ENCODE measurements at regions not wholly inside any gene's neighbourhood (a gene's known extent, or its start where the extent isn't known, plus 50 kb on each side); places are given as distances from the start of the nearest gene placed in this dataset.
"Not testable (repeated sequence)": the region's sequence is repeated elsewhere in the genome, so short reads cannot be mapped to it uniquely, and the experiment has no call there.

GRCh38 chr7:79714081-79714480 is 260.6 kb upstream of the MAGI2 start:
- no peak for DNase-seq (ENCODE audit: low read depth)

DNA sequence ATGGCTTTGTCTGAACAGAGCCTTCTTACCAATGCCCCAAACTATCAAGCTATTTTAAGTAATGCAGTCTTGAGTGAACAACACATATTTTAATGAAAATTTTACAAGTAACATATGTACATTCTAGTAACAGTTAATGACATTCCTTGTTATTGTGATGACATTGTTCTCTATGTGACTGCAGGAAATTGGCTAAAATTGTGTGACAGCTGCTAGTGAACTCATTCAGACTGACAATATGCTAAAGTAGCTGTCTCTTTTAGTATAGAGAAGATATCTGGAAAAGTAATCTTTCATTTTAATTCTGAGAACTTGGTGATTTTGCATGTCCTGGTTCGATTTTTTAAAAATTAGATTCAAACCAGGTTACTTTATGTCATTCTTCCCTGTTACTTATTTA is 259.8 kb upstream of the MAGI2 start:
- DNase-seq (ENCODE audit: low read depth) = no peak

GRCh38 chr7:79711660-79712059 is 258.2 kb upstream of the MAGI2 start:
- DNase-seq (ENCODE audit: low read depth) = no peak

DNA sequence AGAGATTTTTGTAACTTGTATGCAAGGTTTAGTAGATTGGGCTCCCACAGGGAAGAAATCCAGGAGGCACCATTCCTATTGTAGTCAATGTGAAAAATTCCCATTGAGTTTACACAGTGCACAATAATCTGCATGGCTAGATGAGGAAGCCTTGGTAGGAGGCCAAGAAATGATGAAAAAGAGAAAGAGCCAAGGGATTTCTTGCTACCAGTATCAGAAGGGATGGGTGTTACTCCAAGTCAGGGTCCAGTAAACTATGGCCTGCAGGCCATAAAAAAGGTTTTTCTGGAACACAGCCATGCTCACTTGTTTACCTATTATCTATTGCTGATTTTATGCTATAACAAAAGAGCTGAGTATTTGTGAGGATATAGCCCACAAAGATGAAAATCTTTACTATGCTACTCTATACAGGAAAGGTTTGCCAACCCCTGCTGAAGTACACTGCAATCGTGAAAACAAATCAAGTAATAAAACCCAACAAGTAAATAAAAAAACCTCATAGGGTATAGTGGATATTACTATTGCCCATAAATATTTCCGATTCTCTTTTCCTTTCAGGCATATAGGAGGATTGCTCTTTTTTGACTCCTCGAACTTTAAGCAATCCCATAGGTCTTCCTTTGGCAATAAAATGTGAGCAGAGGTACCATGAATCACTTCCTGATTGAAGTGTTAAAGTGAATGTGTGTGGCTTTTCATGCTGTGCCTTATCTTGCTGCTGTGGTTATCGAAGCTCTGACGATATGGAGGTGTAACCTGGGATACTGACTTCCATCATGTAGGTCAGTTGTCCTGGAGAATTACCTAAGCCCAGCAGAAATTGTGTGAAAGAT is 256.3 kb upstream of the MAGI2 start:
- no peak for DNase-seq (ENCODE audit: low read depth)

DNA sequence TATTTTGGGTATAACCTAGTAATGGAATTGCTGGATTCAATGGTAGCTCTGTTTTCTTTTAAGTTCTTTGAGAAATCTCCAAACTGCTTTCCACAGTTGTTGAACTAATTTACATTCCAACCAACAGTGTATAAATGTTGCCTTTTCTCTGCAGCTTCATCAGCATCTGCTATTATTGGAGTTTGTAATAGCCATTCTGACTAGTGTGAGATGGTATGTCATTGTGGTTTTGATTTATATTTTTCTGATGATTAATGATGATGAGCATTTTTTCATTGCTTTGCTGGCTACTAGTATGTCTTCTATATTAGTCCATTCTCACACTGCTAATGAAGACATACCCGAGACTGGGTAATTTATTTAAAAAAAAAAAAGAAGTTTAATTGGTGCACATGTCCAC is 248.6 kb upstream of the MAGI2 start:
- no peak for DNase-seq (ENCODE audit: low read depth)

DNA sequence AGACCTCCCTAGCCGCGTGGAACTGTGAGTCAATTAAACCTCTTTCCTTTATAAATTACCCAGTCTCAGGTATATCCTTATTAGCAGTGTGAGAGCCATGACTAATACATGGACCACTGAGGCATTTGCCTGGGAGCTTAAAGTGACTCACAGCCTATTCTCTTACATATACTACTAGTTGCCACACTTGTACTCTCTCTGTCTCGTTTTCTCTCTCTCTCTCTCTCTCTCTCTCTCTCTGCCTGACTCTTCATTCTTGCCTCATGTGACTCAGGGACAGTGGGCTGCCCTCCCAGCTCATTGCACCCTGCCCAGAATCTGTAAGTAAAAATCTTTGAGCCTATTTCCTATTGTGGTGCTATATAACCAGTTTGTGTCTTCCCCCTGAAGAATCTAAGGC is 238.5 kb upstream of the MAGI2 start:
- no peak for DNase-seq (ENCODE audit: low read depth)

GRCh38 chr7:79691074-79691473 is 237.6 kb upstream of the MAGI2 start:
- no peak for DNase-seq (ENCODE audit: low read depth)

DNA sequence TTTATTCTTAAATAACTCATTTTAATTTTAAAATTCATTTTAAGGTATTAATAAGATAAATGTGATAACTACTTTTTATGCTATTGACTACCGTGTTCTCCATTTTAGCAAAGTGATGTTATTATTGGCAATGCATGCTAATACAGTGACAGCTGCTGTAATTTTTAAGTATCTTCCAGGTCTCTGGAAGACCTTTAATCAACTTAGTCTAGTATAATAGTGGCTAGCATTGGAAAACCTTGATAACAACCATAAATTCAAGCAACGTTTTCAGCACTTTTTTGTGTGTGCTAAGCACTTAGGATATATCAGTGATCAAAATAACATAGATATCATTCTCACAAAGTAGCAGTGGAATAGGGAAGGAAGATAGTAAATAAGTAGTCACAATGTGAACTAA is 230.9 kb upstream of the MAGI2 start:
- no peak for DNase-seq (ENCODE audit: low read depth)

GRCh38 chr7:79683916-79684315 is 230.4 kb upstream of the MAGI2 start:
- no peak for DNase-seq (ENCODE audit: low read depth)

GRCh38 chr7:79683185-79683890 is 229.9 kb upstream of the MAGI2 start:
- no peak for DNase-seq (ENCODE audit: low read depth)

DNA sequence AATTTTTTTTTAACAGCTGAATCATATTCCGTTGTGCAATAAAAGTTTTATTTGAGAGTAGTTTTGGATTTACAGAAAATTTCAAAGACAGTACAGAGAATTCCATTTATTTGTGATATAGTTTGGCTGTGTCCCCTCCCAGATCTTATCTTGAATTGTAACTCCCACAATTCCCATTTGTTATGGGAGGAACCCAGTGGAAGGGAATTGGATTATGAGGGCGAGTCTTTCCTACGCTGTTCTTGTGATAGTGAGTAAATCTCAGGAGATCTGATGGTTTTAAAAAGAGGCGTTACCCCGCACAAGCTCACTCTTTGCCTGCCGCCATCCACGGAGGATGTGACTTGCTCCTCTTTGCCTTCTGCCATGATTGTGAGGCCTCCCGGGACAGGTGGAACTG is 228.0 kb upstream of the MAGI2 start:
- no peak for DNase-seq (ENCODE audit: low read depth)

GRCh38 chr7:79673969-79674368 is 220.5 kb upstream of the MAGI2 start:
- DNase-seq (ENCODE audit: low read depth) = no peak

DNA sequence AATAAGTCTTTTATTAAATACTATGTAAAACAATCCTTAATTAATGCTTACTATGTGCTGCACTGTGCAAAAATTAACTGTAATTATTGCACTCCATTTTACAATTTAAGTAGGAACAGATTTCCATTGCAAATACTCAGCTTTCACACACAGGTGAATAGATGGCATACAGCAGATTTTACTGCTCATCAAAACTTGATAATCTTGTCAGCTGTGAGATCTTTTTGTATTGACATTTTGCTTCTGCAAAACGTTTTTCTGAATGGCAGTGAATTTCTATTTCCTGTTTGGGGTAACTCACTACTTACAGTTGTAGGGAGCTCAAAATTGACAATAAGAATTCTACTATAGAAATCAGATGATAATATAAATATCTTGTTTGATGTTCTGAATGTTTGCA is 220.0 kb upstream of the MAGI2 start:
- DNase-seq (ENCODE audit: low read depth) = no peak

DNA sequence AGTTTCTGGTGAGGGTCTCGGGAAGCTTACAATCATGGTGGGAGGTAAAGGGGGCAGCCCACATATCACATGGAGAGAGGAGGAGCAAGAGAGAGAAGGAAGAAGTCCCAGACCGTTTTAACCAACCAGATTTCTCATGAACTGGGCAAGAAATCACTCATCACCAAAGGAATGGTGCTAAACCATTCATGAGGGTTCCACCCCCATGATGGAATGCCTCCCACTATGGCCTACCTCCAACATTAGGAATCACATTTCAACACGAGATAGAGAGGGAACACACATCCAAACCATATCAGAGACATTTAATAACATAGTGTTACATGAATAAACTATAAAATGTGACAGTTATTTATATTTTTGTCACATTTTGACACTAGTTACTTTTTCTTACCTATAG is 214.8 kb upstream of the MAGI2 start:
- no peak for DNase-seq (ENCODE audit: low read depth)

DNA sequence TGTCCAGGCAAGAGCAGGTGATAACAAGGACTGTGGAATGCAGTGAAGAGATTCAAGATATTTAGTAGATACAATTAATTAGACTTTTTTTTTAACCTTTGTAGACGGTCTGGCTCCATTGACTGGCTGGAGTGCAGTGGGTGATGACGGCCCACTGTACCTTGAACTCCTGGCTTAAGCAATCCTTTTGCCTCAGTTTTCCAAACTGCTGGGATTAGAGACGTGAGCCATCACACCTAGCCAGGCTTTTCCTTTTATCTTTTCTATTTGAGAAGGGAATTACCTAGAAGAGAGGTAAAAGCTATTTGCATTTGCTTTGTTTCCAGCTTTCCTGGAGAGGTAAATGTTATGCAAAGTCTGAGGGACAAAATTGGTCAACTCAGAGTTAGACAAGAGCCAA is 213.0 kb upstream of the MAGI2 start:
- DNase-seq (ENCODE audit: low read depth) = no peak

GRCh38 chr7:79664884-79665676 is 211.6 kb upstream of the MAGI2 start:
- no peak for DNase-seq (ENCODE audit: low read depth)

GRCh38 chr7:79658304-79658703 is 204.8 kb upstream of the MAGI2 start:
- no peak for DNase-seq (ENCODE audit: low read depth)

GRCh38 chr7:79653136-79653631 is 199.7 kb upstream of the MAGI2 start:
- DNase-seq (ENCODE audit: low read depth) = no peak

GRCh38 chr7:79652619-79653018 is 199.2 kb upstream of the MAGI2 start:
- DNase-seq (ENCODE audit: low read depth) = no peak

DNA sequence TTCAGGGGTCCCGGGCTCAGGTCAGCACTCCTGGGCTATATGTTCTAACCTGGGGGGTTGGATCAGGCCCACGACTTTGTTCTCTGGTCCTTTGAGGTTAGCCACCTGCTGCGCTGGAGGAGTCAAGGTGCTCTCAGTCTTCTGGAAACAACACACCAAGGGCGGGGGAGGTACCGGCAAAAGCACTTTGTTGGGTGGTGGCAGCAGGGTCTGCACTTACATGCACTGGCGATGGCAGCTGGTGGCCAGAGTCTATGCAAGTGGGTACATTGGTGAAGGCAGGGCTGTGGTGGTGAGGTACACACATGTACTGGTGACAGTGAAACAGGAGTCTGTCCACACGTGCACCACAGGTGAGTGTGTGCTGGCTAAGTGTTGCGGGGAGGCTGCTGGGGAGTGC is 194.2 kb upstream of the MAGI2 start:
- DNase-seq (ENCODE audit: low read depth) = no peak

DNA sequence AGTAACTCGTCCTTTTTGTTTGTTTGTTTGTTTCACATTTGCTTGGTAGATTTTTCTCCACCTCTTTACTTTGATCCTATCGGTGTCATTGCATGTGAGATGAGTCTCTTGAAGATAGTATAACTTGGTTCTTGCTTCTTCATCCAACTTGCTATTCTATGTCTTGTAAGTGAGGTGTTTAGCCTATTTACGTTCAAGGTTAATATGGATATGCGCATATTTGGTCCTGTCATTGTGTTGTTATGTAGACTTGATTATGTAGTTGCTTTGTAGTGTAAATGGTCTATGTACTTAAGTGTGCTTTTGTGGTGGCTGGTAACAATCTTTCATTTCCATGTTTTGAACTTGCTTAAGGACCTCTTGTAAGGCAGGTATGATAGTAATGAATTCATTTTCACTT is 192.8 kb upstream of the MAGI2 start:
- no peak for DNase-seq (ENCODE audit: low read depth)

GRCh38 chr7:79636849-79637248 is 183.4 kb upstream of the MAGI2 start:
- no peak for DNase-seq (ENCODE audit: low read depth)

- not testable (repeated sequence) for DNase-seq (ENCODE audit: low read depth)
Observed at GRCh38 chr7:79625921-79626320, 172.5 kb upstream of the MAGI2 start.
